ENCODE measurements at regions not wholly inside any gene's neighbourhood (a gene's known extent, or its start where the extent isn't known, plus 50 kb on each side); places are given as distances from the start of the nearest gene placed in this dataset.

- TF ChIP-seq, protein P1, sequence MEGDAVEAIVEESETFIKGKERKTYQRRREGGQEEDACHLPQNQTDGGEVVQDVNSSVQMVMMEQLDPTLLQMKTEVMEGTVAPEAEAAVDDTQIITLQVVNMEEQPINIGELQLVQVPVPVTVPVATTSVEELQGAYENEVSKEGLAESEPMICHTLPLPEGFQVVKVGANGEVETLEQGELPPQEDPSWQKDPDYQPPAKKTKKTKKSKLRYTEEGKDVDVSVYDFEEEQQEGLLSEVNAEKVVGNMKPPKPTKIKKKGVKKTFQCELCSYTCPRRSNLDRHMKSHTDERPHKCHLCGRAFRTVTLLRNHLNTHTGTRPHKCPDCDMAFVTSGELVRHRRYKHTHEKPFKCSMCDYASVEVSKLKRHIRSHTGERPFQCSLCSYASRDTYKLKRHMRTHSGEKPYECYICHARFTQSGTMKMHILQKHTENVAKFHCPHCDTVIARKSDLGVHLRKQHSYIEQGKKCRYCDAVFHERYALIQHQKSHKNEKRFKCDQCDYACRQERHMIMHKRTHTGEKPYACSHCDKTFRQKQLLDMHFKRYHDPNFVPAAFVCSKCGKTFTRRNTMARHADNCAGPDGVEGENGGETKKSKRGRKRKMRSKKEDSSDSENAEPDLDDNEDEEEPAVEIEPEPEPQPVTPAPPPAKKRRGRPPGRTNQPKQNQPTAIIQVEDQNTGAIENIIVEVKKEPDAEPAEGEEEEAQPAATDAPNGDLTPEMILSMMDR (conservative IDR thresholded peaks at IDR 0.05; ENCODE audit: low read depth, low read length) = no peak
- TF ChIP-seq EZH2phosphoT487 (IDR thresholded peaks at IDR 0.05; ENCODE audit: borderline replicate concordance, low read length) = no peak
Measured at GRCh38 chr3:178097576-178097975, 438.7 kb upstream of the KCNMB2 start.

All from PC-3 (cell line).